Lower lobe of right lung (tissue), 2 donors: ENCODE measurements at regions not wholly inside any gene's neighbourhood (a gene's known extent, or its start where the extent isn't known, plus 50 kb on each side); places are given as distances from the start of the nearest gene placed in this dataset.

Experiments
- ATAC-seq, 2 donors: fragments of 200-7000 bp; cut with Tn5 transposase; one replicate each; pipeline ENCODE4 v1.9.1; 2020 to 2022; ENCODE audit warnings: mild to moderate bottlenecking in 2 of 2, moderate library complexity in 2 of 2
- DNase-seq: peaks from one replicate; pipeline ENCODE4 v3.0.0-alpha.2; 2020
- H3K27ac ChIP-seq: fragments of 200-600 bp; one replicate; pipeline ENCODE4 v1.8.0; 2022
- H3K27me3 ChIP-seq: fragments of 200-600 bp; one replicate; pipeline ENCODE4 v1.8.0; 2022; ENCODE audit warnings: low read depth
- H3K36me3 ChIP-seq: fragments of 200-600 bp; one replicate; pipeline ENCODE4 v1.8.0; 2022; ENCODE audit warnings: mild to moderate bottlenecking
- H3K4me1 ChIP-seq: fragments of 200-600 bp; one replicate; pipeline ENCODE4 v1.8.0; 2022
- H3K4me3 ChIP-seq: fragments of 200-600 bp; one replicate; pipeline ENCODE4 v1.8.0; 2022; ENCODE audit warnings: mild to moderate bottlenecking
- H3K9me3 ChIP-seq: fragments of 200-600 bp; one replicate; pipeline ENCODE4 v1.8.0; 2022
- intact Hi-C: fragments of 100-400 bp; cut with DNase I; formaldehyde crosslinking; loops from one replicate; pipeline ENCODE4 v1.11.0; 2022
- TF ChIP-seq, protein P1 (sequence below): fragments of 200-600 bp; IDR thresholded peaks from one replicate; pipeline ENCODE4 v1.8.0; 2022; ENCODE audit warnings: antibody characterized with exemption, mild to moderate bottlenecking
- donor health status: DM: no; HTN: yes; CAD: no; lungs with severe emphysema.

DNA sequence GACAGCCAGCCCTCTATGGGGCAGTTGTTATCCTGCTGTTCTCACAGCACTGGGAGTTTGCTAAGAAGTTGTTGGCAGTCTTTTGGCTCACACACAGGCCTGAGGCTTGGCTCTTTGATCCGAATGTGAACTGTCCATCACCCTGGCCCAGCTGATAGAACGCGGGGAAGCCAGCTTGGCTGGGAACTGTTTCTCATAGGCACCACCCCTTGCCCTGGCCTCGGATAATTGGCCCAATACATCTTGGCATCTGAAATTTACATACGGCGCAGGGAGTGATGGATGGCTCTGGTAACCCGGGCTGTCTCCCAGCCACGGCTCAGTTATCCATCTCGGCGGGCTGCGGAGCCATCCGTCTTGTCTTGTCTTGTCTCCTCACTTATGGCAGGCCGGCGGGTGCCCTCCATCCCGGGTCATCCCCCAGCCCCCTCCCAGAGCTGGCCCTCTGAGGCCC is 164.1 kb downstream of the PHETA1 start:
- intact Hi-C loops: no loop called here
- DNase-seq (no peak), ATAC-seq (no peak)
- Histone ChIP-seq H3K9me3 (no peaks in the 10 kb centered on the region), H3K36me3 (no peaks in the 10 kb centered on the region), H3K27ac (no peak overlapping the region), H3K4me1 (no peaks in the 10 kb centered on the region), H3K4me3 (no peak overlapping the region), H3K27me3 (peaks cover 59% of the 10 kb centered on the region)
- TF ChIP-seq, protein P1, sequence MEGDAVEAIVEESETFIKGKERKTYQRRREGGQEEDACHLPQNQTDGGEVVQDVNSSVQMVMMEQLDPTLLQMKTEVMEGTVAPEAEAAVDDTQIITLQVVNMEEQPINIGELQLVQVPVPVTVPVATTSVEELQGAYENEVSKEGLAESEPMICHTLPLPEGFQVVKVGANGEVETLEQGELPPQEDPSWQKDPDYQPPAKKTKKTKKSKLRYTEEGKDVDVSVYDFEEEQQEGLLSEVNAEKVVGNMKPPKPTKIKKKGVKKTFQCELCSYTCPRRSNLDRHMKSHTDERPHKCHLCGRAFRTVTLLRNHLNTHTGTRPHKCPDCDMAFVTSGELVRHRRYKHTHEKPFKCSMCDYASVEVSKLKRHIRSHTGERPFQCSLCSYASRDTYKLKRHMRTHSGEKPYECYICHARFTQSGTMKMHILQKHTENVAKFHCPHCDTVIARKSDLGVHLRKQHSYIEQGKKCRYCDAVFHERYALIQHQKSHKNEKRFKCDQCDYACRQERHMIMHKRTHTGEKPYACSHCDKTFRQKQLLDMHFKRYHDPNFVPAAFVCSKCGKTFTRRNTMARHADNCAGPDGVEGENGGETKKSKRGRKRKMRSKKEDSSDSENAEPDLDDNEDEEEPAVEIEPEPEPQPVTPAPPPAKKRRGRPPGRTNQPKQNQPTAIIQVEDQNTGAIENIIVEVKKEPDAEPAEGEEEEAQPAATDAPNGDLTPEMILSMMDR: no peak

DNA sequence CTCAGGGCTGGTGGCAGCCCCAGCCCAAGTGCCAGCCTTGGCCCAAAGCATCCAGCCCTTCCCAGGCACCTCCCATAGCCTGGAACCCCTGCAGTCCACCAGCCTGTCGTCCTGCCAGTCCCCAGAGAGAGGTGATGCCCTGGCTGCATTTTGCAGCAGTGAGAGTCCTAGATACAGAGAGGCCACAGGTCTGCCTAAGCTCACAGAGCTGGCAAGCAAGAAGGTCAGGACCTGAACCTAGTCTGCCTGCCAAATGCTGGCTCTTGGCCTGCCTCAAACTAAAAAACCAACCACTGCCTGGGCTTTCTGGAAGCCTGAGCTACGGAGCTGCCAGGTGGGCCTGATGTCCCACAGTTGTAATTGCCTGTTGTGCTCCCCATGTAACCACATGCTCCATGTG is 164.9 kb downstream of the PHETA1 start:
- Histone ChIP-seq H3K27me3 (peaks cover 59% of the 10 kb centered on the region), H3K36me3 (no peaks in the 10 kb centered on the region), H3K9me3 (no peaks in the 10 kb centered on the region), H3K27ac (no peak overlapping the region), H3K4me3 (no peak overlapping the region), H3K4me1 (no peaks in the 10 kb centered on the region)
- intact Hi-C loops: no loop called here
- TF ChIP-seq, protein P1: no peak
- ATAC-seq (no peak), DNase-seq (no peak)

DNA sequence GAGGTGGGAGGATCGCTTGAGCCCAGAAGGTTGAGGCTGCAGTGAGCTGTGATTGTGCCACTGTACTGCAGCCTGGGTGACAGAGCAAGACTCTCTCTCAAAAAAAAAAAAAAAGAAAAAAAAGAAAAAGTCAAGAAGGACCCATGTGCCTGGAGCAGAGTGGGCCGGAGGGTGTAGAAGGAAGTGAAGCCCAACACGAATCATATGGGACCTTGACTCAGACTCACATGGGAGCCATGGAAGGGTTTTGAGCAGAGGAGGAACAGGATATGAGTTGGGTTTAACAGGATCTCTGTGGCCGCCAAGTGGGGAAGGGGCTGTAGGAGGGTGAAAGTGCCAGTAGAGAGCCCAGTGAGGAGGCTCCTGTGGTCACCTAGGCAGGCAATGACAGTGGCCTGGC is 165.4 kb downstream of the PHETA1 start:
- intact Hi-C loops: no loop called here
- Histone ChIP-seq H3K9me3 (no peaks in the 10 kb centered on the region), H3K4me3 (no peak overlapping the region), H3K4me1 (no peaks in the 10 kb centered on the region), H3K36me3 (no peaks in the 10 kb centered on the region), H3K27me3 (peaks cover 59% of the 10 kb centered on the region), H3K27ac (no peak overlapping the region)
- DNase-seq: no peak
- TF ChIP-seq, protein P1: no peak
- no peak for ATAC-seq

DNA sequence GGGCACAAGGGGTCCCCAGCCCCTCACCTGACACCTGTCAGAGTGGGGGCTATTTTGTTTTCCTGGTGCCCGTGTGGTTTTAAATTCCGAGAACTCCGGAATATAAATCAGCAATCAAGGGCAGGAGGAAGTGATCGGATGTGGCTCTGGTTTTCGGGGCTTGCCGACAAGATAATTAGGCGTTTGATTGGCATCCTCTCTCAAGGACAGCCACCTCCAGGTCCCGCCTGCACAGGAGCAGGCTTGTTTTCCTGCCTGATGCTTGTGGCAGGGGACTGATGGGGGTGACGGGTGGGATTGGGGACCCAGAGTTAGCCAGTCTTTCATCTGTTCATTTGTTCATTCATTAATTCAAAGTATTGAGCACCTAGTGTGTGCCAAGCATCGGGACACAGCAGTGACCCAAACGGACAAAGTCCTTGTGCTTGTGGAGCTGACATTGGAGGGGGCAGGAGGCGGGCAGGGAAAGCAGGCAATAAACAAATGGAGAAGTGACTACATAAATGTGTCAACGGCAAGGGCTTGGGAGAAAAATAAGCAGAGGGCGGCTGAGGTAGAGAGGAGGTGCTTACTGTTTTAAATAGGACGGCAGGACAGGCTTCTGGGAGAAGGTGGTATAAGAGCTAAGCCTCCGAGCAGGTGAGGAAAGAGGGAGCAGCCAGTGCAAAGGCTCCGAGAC is 166.5 kb downstream of the PHETA1 start:
- intact Hi-C loops: no loop called here
- H3K27me3 ChIP-seq: peaks cover 59% of the 10 kb centered on the region

DNA sequence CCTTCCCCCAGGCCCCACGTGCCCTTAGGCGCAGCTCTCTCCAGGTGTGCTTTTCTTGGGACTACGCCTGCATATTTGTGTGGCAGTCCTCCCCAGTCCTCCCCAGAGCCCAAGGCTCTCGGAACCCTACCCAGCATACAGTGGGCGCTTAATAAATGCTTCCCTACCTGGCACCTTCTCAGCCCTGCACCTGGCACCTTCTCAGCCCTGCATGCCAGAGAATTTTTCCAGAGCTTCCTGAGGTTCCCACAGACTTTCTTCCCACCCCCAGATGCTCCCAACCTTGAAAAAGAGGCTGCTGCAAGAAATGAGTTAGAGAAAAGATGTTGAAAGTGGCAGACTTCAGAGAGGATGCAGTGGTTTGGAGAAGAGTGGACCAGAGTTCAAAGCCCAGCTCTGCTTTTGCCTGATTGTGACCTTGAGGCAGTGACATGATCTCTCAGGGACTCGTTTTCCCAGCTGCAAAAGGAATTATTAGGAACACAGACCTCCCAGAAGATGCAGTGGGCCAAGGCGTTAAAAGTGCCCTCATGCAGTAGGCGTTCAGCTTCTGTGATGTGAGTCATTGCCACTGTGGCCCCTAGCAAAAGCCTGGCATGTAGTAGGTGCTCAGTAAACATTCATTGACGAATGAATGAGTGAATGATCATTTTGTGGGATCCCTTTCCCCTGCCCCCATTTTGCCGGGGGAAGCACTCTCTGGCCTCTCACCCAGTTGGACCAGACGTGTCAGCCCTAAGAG is 167.2 kb downstream of the PHETA1 start:
- DNase-seq: no peak
- TF ChIP-seq, protein P1: no peak
- Histone ChIP-seq H3K9me3 (no peaks in the 10 kb centered on the region), H3K27ac (no peak overlapping the region), H3K4me3 (no peak overlapping the region), H3K36me3 (no peaks in the 10 kb centered on the region), H3K27me3 (peaks cover 59% of the 10 kb centered on the region), H3K4me1 (no peaks in the 10 kb centered on the region)
- intact Hi-C loops: no loop called here
- no peak for ATAC-seq

More for the DNA sequence above, 166.5 kb downstream of the PHETA1 start:
- Histone ChIP-seq H3K27ac (no peak overlapping the region), H3K4me1 (no peaks in the 10 kb centered on the region), H3K4me3 (no peak overlapping the region), H3K36me3 (no peaks in the 10 kb centered on the region), H3K9me3 (no peaks in the 10 kb centered on the region)
- DNase-seq (no peak), ATAC-seq (no peak)
- TF ChIP-seq, protein P1: no peak
